IMR-90 (cell line): ENCODE measurements at regions not wholly inside any gene's neighbourhood (a gene's known extent, or its start where the extent isn't known, plus 50 kb on each side); places are given as distances from the start of the nearest gene placed in this dataset.

Source experiments
- ATAC-seq: fragments of 200-7000 bp; cut with Tn5 transposase; 2 replicates; pipeline ENCODE4 v1.9.1; 2020; ENCODE audit warnings: low read depth, mild to moderate bottlenecking, moderate library complexity
- BruUV-seq: library from RNA; stranded (reverse); fragments of 400-500 nt; replicated peaks from 2 replicates; lab custom pipeline; 2021; lab: Mats Ljungman, UMichigan
- CTCF ChIA-PET: fragments of 300-600 bp; formaldehyde crosslinking; extraction: SDS; loops from one replicate; lab custom pipeline; 2021; ENCODE audit warnings: antibody characterized with exemption; lab: Yijun Ruan, JAX
- POLR2A ChIA-PET: fragments of 300-600 bp; sonication (Branson Sonifier 250); formaldehyde crosslinking; loops from one replicate; lab custom pipeline; 2022; ENCODE audit warnings: antibody characterized with exemption; ENCODE audit not compliant: unreplicated experiment; lab: Charles Lee
- DNase-seq: peaks from one replicate; pipeline ENCODE4 v3.0.0; 2013
- H2AFZ ChIP-seq: replicated peaks from 2 replicates; pipeline ENCODE3; 2013; ENCODE audit warnings: low read length, mild to moderate bottlenecking; ENCODE audit not compliant: poor library complexity
- H2AK5ac ChIP-seq: 2 replicates; pipeline ENCODE4 v1.6.1; 2013; ENCODE audit warnings: low read depth, low read length, inconsistent platforms
- H2AK9ac ChIP-seq: replicated peaks from 2 replicates; pipeline ENCODE3; 2013; ENCODE audit warnings: mild to moderate bottlenecking, low read depth, low read length, moderate library complexity; ENCODE audit not compliant: poor library complexity
- H2BK120ac ChIP-seq: 2 replicates; pipeline ENCODE4 v1.6.1; 2013; ENCODE audit warnings: low read depth, low read length, inconsistent platforms
- H2BK15ac ChIP-seq: 3 replicates; pipeline ENCODE4 v1.6.1; 2013; ENCODE audit warnings: low read depth, low read length, inconsistent platforms
- H2BK20ac ChIP-seq: 2 replicates; pipeline ENCODE4 v1.6.1; 2013; ENCODE audit warnings: low read depth, mild to moderate bottlenecking, inconsistent platforms, low read length, moderate library complexity
- H2BK5ac ChIP-seq: 2 replicates; pipeline ENCODE4 v1.6.1; 2013; ENCODE audit warnings: mild to moderate bottlenecking, low read depth, low read length, inconsistent platforms; ENCODE audit not compliant: poor library complexity, severe bottlenecking
- H3K14ac ChIP-seq: replicated peaks from 2 replicates; pipeline ENCODE4 v1.6.1; 2013; ENCODE audit warnings: low read depth, low read length, inconsistent platforms
- H3K18ac ChIP-seq: 2 replicates; pipeline ENCODE4 v1.6.1; 2013; ENCODE audit warnings: low read depth, low read length, control low read depth
- H3K23ac ChIP-seq: 2 replicates; pipeline ENCODE4 v1.6.1; 2013; ENCODE audit warnings: low read depth, low read length, inconsistent platforms
- H3K27ac ChIP-seq: 2 replicates; pipeline ENCODE4 v1.5.1; 2013; ENCODE audit warnings: mild to moderate bottlenecking, control low read depth, low read length; ENCODE audit not compliant: insufficient read depth
- H3K27me3 ChIP-seq: 2 replicates; pipeline ENCODE4 v1.6.1; 2013; ENCODE audit warnings: low read length; ENCODE audit not compliant: control insufficient read depth, insufficient read depth
- H3K36me3 ChIP-seq: 2 replicates; pipeline ENCODE4 v1.6.1; 2013; ENCODE audit warnings: low read length, mixed read lengths; ENCODE audit not compliant: control insufficient read depth, insufficient read depth
- H3K4ac ChIP-seq: 2 replicates; pipeline ENCODE4 v1.6.1; 2013; ENCODE audit warnings: low read depth, low read length, inconsistent platforms
- H3K4me1 ChIP-seq: 2 replicates; pipeline ENCODE4 v1.6.1; 2013; ENCODE audit warnings: low read length, mixed read lengths; ENCODE audit not compliant: control insufficient read depth, insufficient read depth
- H3K4me2 ChIP-seq: 2 replicates; pipeline ENCODE4 v1.6.1; 2013; ENCODE audit warnings: low read depth, mild to moderate bottlenecking, control low read depth, low read length, moderate library complexity
- H3K4me3 ChIP-seq: 2 replicates; pipeline ENCODE4 v1.5.1; 2013; ENCODE audit warnings: low read depth, mild to moderate bottlenecking, control low read depth, low read length, moderate library complexity; ENCODE audit not compliant: insufficient read depth
- H3K56ac ChIP-seq: 2 replicates; pipeline ENCODE4 v1.6.1; 2013; ENCODE audit warnings: low read length, inconsistent platforms; ENCODE audit not compliant: insufficient read depth; ENCODE audit errors: extremely low read depth
- H3K79me1 ChIP-seq, 2 experiments: 2 replicates each; pipeline ENCODE4 v1.6.1; 2013; ENCODE audit warnings: low read length in 2 of 2, inconsistent platforms in 1 of 2, low read depth in 1 of 2
- H3K9ac ChIP-seq: 2 replicates; pipeline ENCODE4 v1.6.1; 2013; ENCODE audit warnings: low read depth, low read length, control low read depth
- H3K9me1 ChIP-seq: 2 replicates; pipeline ENCODE4 v1.6.1; 2013; ENCODE audit warnings: low read length, inconsistent platforms; ENCODE audit not compliant: insufficient read depth
- H3K9me3 ChIP-seq: 2 replicates; pipeline ENCODE4 v1.6.1; 2013; ENCODE audit warnings: low read length; ENCODE audit not compliant: control insufficient read depth, insufficient read depth
- H4K20me1 ChIP-seq: 2 replicates; pipeline ENCODE4 v1.6.1; 2013; ENCODE audit warnings: low read length, inconsistent platforms; ENCODE audit not compliant: insufficient read depth
- H4K5ac ChIP-seq: 2 replicates; pipeline ENCODE4 v1.6.1; 2013; ENCODE audit warnings: mild to moderate bottlenecking, low read depth, low read length, control low read depth
- H4K8ac ChIP-seq, 2 experiments: 2 replicates each; pipeline ENCODE4 v1.6.1; 2013; ENCODE audit warnings: low read depth in 2 of 2, low read length in 2 of 2, control low read depth in 1 of 2, inconsistent platforms in 1 of 2
- H4K91ac ChIP-seq: 2 replicates; pipeline ENCODE4 v1.6.1; 2013; ENCODE audit warnings: low read depth, low read length, inconsistent platforms; ENCODE audit not compliant: insufficient read depth
- CEBPB ChIP-seq: IDR thresholded peaks from 2 replicates; pipeline ENCODE4 v1.6.1; 2012; ENCODE audit warnings: low read depth, low read length, improper control_type of control experiment
- CHD1 ChIP-seq: IDR thresholded peaks from 2 replicates; pipeline ENCODE4 v1.6.1; 2012; ENCODE audit warnings: low read depth, low read length, improper control_type of control experiment
- CTCF ChIP-seq: conservative IDR thresholded peaks from 2 replicates; pipeline ENCODE4 v1.5.1; 2012; ENCODE audit warnings: mild to moderate bottlenecking, low read depth, low read length, improper control_type of control experiment
- ELK1 ChIP-seq: fragments of 150-350 bp; IDR thresholded peaks from 2 replicates; pipeline ENCODE4 v1.6.1; 2016; ENCODE audit warnings: low read depth, mild to moderate bottlenecking, low read length, moderate library complexity, borderline replicate concordance
- MAFK ChIP-seq: IDR thresholded peaks from 2 replicates; pipeline ENCODE4 v1.6.1; 2012; ENCODE audit warnings: low read depth, low read length, improper control_type of control experiment
- MAZ ChIP-seq: IDR thresholded peaks from 2 replicates; pipeline ENCODE4 v1.6.1; 2012; ENCODE audit warnings: low read depth, mild to moderate bottlenecking, low read length, improper control_type of control experiment, moderate library complexity, borderline replicate concordance
- MXI1 ChIP-seq: IDR thresholded peaks from 2 replicates; pipeline ENCODE4 v1.6.1; 2012; ENCODE audit warnings: low read depth, mild to moderate bottlenecking, low read length, moderate library complexity, borderline replicate concordance
- NFE2L2 ChIP-seq: fragments of 150-350 bp; IDR thresholded peaks from 2 replicates; pipeline ENCODE4 v1.6.1; 2016; ENCODE audit warnings: low read depth, mild to moderate bottlenecking, low read length
- POLR2A ChIP-seq: IDR thresholded peaks from 2 replicates; pipeline ENCODE4 v1.6.1; 2012; ENCODE audit warnings: mild to moderate bottlenecking, low read depth, low read length
- RAD21 ChIP-seq: IDR thresholded peaks from 2 replicates; pipeline ENCODE4 v1.6.1; 2012; ENCODE audit warnings: low read length, improper control_type of control experiment
- RCOR1 ChIP-seq: IDR thresholded peaks from 2 replicates; pipeline ENCODE4 v1.6.1; 2012; ENCODE audit warnings: mild to moderate bottlenecking, low read length, improper control_type of control experiment; ENCODE audit not compliant: insufficient replicate concordance
- SMC3 ChIP-seq: fragments of 150-350 bp; IDR thresholded peaks from 2 replicates; pipeline ENCODE4 v1.6.1; 2016; ENCODE audit warnings: low read depth, mild to moderate bottlenecking, antibody characterized with exemption, low read length, moderate library complexity
- USF2 ChIP-seq: fragments of 150-350 bp; IDR thresholded peaks from 2 replicates; pipeline ENCODE4 v1.6.1; 2017; ENCODE audit warnings: mild to moderate bottlenecking, antibody characterized with exemption, low read length, low read depth
- WGBS, 2 experiments: methylation state at CpG; one replicate each; pipeline versions ENCODE4 v1.1.5 to v1.1.7; 2013; ENCODE audit warnings: missing lambda C conversion rate in 2 of 2; ENCODE audit not compliant: insufficient read length in 1 of 2; ENCODE audit errors: extremely low coverage in 2 of 2; 5-methylcytosine and 5-hydroxymethylcytosine counted together
- dilution Hi-C: fragments of 300-500 bp; cut with HindIII; formaldehyde crosslinking; loops from one replicate; pipeline ENCODE4 v1.14.3; 2018; ENCODE audit warnings: low sequenced_read_pairs; ENCODE audit not compliant: unreplicated experiment
- in situ Hi-C: fragments of 300-500 bp; cut with MboI; formaldehyde crosslinking; loops from 3 replicates; pipeline ENCODE4 v1.14.3; 2019; ENCODE audit warnings: low sequenced_read_pairs, inconsistent platforms, mixed read lengths
- intact Hi-C: fragments of 100-400 bp; cut with micrococcal nuclease; formaldehyde crosslinking; loops from 2 replicates; pipeline ENCODE4 v1.10.0; 2022

GRCh38 chr2:63663013-63663864, 74.5 kb downstream of the MDH1 start (continued):
- TF ChIP-seq MAZ = no peak

- in situ Hi-C loops (no loop called here), dilution Hi-C loops (no loop called here), intact Hi-C loops (no loop called here)
- no peak overlapping the region for H2AK9ac ChIP-seq
- WGBS, 2 experiments = no CpG with 5 or more reads among the region's 2 CpGs
- ATAC-seq = no peak
- no peaks in the 10 kb centered on the region for H3K79me1 ChIP-seq
- no peak overlapping the region for H2BK5ac ChIP-seq
- H3K27ac ChIP-seq = no peak overlapping the region
- H2BK15ac ChIP-seq = no peak overlapping the region
- H3K9me3 ChIP-seq = no peaks in the 10 kb centered on the region
- H4K5ac ChIP-seq = no peak overlapping the region
- H3K4me1 ChIP-seq = peaks cover 6% of the 10 kb centered on the region
- ChIA-PET POLR2A (no interaction called here), CTCF (no interaction called here)
- no peak overlapping the region for H3K4me3 ChIP-seq
- no peak overlapping the region for H3K18ac ChIP-seq
- no peak overlapping the region for H3K56ac ChIP-seq
- H3K9me1 ChIP-seq = no peaks in the 10 kb centered on the region
- H4K20me1 ChIP-seq = no peaks in the 10 kb centered on the region
- H3K36me3 ChIP-seq = no peaks in the 10 kb centered on the region
- no peak overlapping the region for H3K23ac ChIP-seq
- H3K9ac ChIP-seq = no peak overlapping the region
- no peak overlapping the region for H3K4ac ChIP-seq
- no peak for DNase-seq
- no peak overlapping the region for H3K4me2 ChIP-seq
- no peaks in the 10 kb centered on the region for H3K27me3 ChIP-seq
- no peak overlapping the region for H2AFZ ChIP-seq
- no peak overlapping the region for H2AK5ac ChIP-seq
- BruUV-seq = no TSS peak
- H4K8ac ChIP-seq = no peak overlapping the region
- no peak overlapping the region for H2BK20ac ChIP-seq
- H2BK120ac ChIP-seq = no peak overlapping the region
- H4K91ac ChIP-seq = no peak overlapping the region
- no peak overlapping the region for H3K14ac ChIP-seq
- TF ChIP-seq SMC3 (no peak), POLR2A (no peak), RAD21 (no peak), USF2 (no peak), CHD1 (no peak), NFE2L2 (no peak), MXI1 (no peak), CTCF (no peak), RCOR1 (no peak), ELK1 (no peak), MAZ (no peak), MAFK (no peak), CEBPB (no peak)
Observed at GRCh38 chr2:63665091-63665490, 76.3 kb downstream of the MDH1 start.
